MM.1S (cell line): ENCODE measurements at regions not wholly inside any gene's neighbourhood (a gene's known extent, or its start where the extent isn't known, plus 50 kb on each side); places are given as distances from the start of the nearest gene placed in this dataset.

Experiments
- EZH2 ChIP-seq: fragments of 300-600 bp; sonication (generic); optimal IDR thresholded peaks from 2 replicates; pipeline ENCODE3; 2017; ENCODE audit warnings: low read depth, mild to moderate bottlenecking, antibody characterized with exemption, low read length, mixed read lengths
- EZH2phosphoT487 ChIP-seq: fragments of 300-600 bp; sonication (generic); IDR thresholded peaks from 2 replicates; pipeline ENCODE4 v1.6.1; 2018; ENCODE audit warnings: antibody characterized with exemption, low read length
- TF ChIP-seq, protein P1 (sequence below): fragments of 300-600 bp; sonication (generic); IDR thresholded peaks from 2 replicates; pipeline ENCODE4 v1.5.1; 2016; ENCODE audit warnings: antibody characterized with exemption, low read length, mixed read lengths

DNA sequence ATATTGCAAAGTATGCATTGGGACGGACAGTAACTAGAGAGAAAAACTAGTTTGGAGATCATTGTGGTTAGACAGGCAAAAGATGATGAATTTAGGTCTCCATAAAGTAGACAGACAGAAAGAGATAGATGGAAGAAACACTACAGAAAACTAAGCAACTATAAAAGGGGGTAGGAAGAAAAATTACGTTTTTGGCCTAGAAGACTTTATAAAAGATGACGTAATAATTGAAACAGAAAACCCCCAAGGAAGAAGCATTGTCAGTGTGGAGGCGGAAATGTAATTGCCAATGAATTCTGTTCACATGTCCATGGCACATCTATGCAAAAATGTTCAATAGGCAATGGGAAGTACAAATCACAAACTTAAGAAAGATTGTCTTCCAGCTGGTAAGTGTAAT is 1211.5 kb upstream of the ZEB2 start:
- TF ChIP-seq, protein P1, sequence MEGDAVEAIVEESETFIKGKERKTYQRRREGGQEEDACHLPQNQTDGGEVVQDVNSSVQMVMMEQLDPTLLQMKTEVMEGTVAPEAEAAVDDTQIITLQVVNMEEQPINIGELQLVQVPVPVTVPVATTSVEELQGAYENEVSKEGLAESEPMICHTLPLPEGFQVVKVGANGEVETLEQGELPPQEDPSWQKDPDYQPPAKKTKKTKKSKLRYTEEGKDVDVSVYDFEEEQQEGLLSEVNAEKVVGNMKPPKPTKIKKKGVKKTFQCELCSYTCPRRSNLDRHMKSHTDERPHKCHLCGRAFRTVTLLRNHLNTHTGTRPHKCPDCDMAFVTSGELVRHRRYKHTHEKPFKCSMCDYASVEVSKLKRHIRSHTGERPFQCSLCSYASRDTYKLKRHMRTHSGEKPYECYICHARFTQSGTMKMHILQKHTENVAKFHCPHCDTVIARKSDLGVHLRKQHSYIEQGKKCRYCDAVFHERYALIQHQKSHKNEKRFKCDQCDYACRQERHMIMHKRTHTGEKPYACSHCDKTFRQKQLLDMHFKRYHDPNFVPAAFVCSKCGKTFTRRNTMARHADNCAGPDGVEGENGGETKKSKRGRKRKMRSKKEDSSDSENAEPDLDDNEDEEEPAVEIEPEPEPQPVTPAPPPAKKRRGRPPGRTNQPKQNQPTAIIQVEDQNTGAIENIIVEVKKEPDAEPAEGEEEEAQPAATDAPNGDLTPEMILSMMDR = no peak
- no peak for TF ChIP-seq EZH2
- no peak for TF ChIP-seq EZH2phosphoT487
